Neural cell (in vitro differentiated cells): ENCODE measurements at regions not wholly inside any gene's neighbourhood (a gene's known extent, or its start where the extent isn't known, plus 50 kb on each side); places are given as distances from the start of the nearest gene placed in this dataset.

Experiments
- H2AFZ ChIP-seq: fragments of 200-600, 300-800 bp; sonication (generic), shearing (Covaris generic); 2 replicates; pipeline ENCODE4 v1.6.0; 2014; ENCODE audit warnings: low read depth, mild to moderate bottlenecking, antibody characterized with exemption, low read length, moderate library complexity
- H3F3A ChIP-seq: fragments of 200-600 bp; shearing (Covaris generic); 2 replicates; pipeline ENCODE4 v1.6.1; 2016; ENCODE audit warnings: mild to moderate bottlenecking, moderate library complexity, mixed read lengths, antibody characterized with exemption, low read length; ENCODE audit not compliant: insufficient read depth, poor library complexity, severe bottlenecking
- H3K27ac ChIP-seq: fragments of 200-600, 300-800 bp; sonication (generic), shearing (Covaris generic); 2 replicates; pipeline ENCODE4 v1.5.1; 2014; ENCODE audit warnings: mild to moderate bottlenecking, low read length, moderate library complexity
- H3K27me3 ChIP-seq: fragments of 300-800, 200-600 bp; sonication (generic), shearing (Covaris generic); 2 replicates; pipeline ENCODE4 v1.6.0; 2014; ENCODE audit warnings: mild to moderate bottlenecking, low read depth, low read length, moderate library complexity; ENCODE audit not compliant: insufficient read depth
- H3K36me3 ChIP-seq: fragments of 300-800, 200-600 bp; sonication (generic), shearing (Covaris generic); 2 replicates; pipeline ENCODE4 v1.5.1; 2014; ENCODE audit warnings: mild to moderate bottlenecking, antibody characterized with exemption, low read length, moderate library complexity; ENCODE audit not compliant: insufficient read depth
- H3K4me2 ChIP-seq: fragments of 300-800, 200-600 bp; sonication (generic), shearing (Covaris generic); 2 replicates; pipeline ENCODE4 v1.6.0; 2014; ENCODE audit warnings: mild to moderate bottlenecking, low read length
- H3K4me3 ChIP-seq: fragments of 300-800, 200-600 bp; sonication (generic), shearing (Covaris generic); 2 replicates; pipeline ENCODE4 v1.5.1; 2014; ENCODE audit warnings: mild to moderate bottlenecking, low read length, moderate library complexity
- H3K79me2 ChIP-seq: fragments of 200-600 bp; shearing (Covaris generic); replicated peaks from 2 replicates; pipeline ENCODE4 v1.6.0; 2014; ENCODE audit warnings: mild to moderate bottlenecking, low read length, moderate library complexity; ENCODE audit not compliant: insufficient read depth
- H3K9ac ChIP-seq: fragments of 300-800, 200-600 bp; sonication (generic), shearing (Covaris generic); 2 replicates; pipeline ENCODE4 v1.6.1; 2016; ENCODE audit warnings: mild to moderate bottlenecking, low read length, mixed read lengths
- H3K9me2 ChIP-seq: fragments of 200-600 bp; shearing (Covaris generic); 2 replicates; pipeline ENCODE4 v1.6.1; 2016; ENCODE audit warnings: mild to moderate bottlenecking, low read length, mixed read lengths; ENCODE audit not compliant: insufficient read depth
- H3K9me3 ChIP-seq: fragments of 200-600, 300-800 bp; sonication (generic), shearing (Covaris generic); 2 replicates; pipeline ENCODE4 v1.6.1; 2016; ENCODE audit warnings: mild to moderate bottlenecking, mixed run types, low read length, moderate library complexity, mixed read lengths
- H4K20me1 ChIP-seq: fragments of 200-600 bp; shearing (Covaris generic); 2 replicates; pipeline ENCODE4 v1.6.1; 2016; ENCODE audit warnings: mild to moderate bottlenecking, mixed run types; ENCODE audit not compliant: insufficient read depth
- CTCF ChIP-seq: fragments of 450-650 bp; IDR thresholded peaks from 2 replicates; pipeline ENCODE4 v1.5.1; 2014; ENCODE audit warnings: antibody characterized with exemption, mild to moderate bottlenecking, moderate library complexity; ENCODE audit not compliant: poor library complexity, severe bottlenecking
- EP300 ChIP-seq: fragments of 450-650 bp; conservative IDR thresholded peaks from 2 replicates; pipeline ENCODE4 v1.6.1; 2014; ENCODE audit warnings: antibody characterized with exemption, mild to moderate bottlenecking, moderate library complexity; ENCODE audit not compliant: poor library complexity, severe bottlenecking
- EZH2 ChIP-seq: fragments of 200-600, 300-800 bp; shearing (Covaris generic), sonication (generic); IDR thresholded peaks from 2 replicates; pipeline ENCODE4 v1.6.1; 2014; ENCODE audit warnings: antibody characterized with exemption, low read length, borderline replicate concordance, mild to moderate bottlenecking; ENCODE audit not compliant: insufficient read depth, poor library complexity, severe bottlenecking
- MXI1 ChIP-seq: fragments of 450-650 bp; conservative IDR thresholded peaks from 2 replicates; pipeline ENCODE4 v1.6.1; 2014; ENCODE audit warnings: antibody characterized with exemption, mild to moderate bottlenecking; ENCODE audit not compliant: poor library complexity, severe bottlenecking
- POLR2AphosphoS5 ChIP-seq: IDR thresholded peaks from 2 replicates; pipeline ENCODE4 v1.6.1; 2012
- RAD21 ChIP-seq: fragments of 450-650 bp; conservative IDR thresholded peaks from 2 replicates; pipeline ENCODE4 v1.6.1; 2014; ENCODE audit warnings: antibody characterized with exemption, mild to moderate bottlenecking, moderate library complexity
- REST ChIP-seq: IDR thresholded peaks from 2 replicates; pipeline ENCODE4 v1.6.1; 2012; ENCODE audit warnings: borderline replicate concordance
- SMC3 ChIP-seq: fragments of 450-650 bp; conservative IDR thresholded peaks from 2 replicates; pipeline ENCODE4 v1.6.1; 2014; ENCODE audit warnings: antibody characterized with exemption, mild to moderate bottlenecking, moderate library complexity; ENCODE audit not compliant: poor library complexity
- TAF1 ChIP-seq: IDR thresholded peaks from 2 replicates; pipeline ENCODE4 v1.6.1; 2012; ENCODE audit warnings: low read depth

- Histone ChIP-seq H3K9me3 (no peaks in the 10 kb centered on the region), H3K4me3 (no peak overlapping the region), H3K79me2 (no peaks in the 10 kb centered on the region), H3K9ac (no peak overlapping the region), H3K9me2 (no peaks in the 10 kb centered on the region), H3K4me2 (no peak overlapping the region), H3K27me3 (no peaks in the 10 kb centered on the region), H3K36me3 (no peaks in the 10 kb centered on the region), H3K27ac (no peak overlapping the region), H2AFZ (no peak overlapping the region), H3F3A (no peaks in the 10 kb centered on the region), H4K20me1 (no peaks in the 10 kb centered on the region)
- TF ChIP-seq EP300 (no peak), POLR2AphosphoS5 (no peak), MXI1 (no peak), RAD21 (no peak), TAF1 (no peak), CTCF (no peak), REST (no peak), EZH2 (no peak), SMC3 (no peak)
Observed at GRCh38 chr3:176776622-176777175, 420.6 kb downstream of the TBL1XR1 start.

- H4K20me1 ChIP-seq, result no peaks in the 10 kb centered on the region
- no peaks in the 10 kb centered on the region for H3K9me3 ChIP-seq
Observed at GRCh38 chr3:176769547-176770190, 427.6 kb downstream of the TBL1XR1 start.

More at GRCh38 chr3:176769547-176770190, 427.6 kb downstream of the TBL1XR1 start:
- H2AFZ ChIP-seq, result no peak overlapping the region
- H3K27me3 ChIP-seq, result no peaks in the 10 kb centered on the region
- no peak overlapping the region for H3K4me3 ChIP-seq
- TF ChIP-seq EP300, result no peak
- TF ChIP-seq RAD21, result no peak
- no peak for TF ChIP-seq REST
- TF ChIP-seq TAF1, result no peak
- TF ChIP-seq MXI1, result no peak
- no peak for TF ChIP-seq EZH2
- TF ChIP-seq CTCF, result no peak
- no peak for TF ChIP-seq POLR2AphosphoS5
- TF ChIP-seq SMC3, result no peak
- H3K79me2 ChIP-seq, result no peaks in the 10 kb centered on the region
- no peaks in the 10 kb centered on the region for H3F3A ChIP-seq
- H3K27ac ChIP-seq, result no peak overlapping the region
- H3K9me2 ChIP-seq, result no peaks in the 10 kb centered on the region
- no peaks in the 10 kb centered on the region for H3K36me3 ChIP-seq
- H3K4me2 ChIP-seq, result no peak overlapping the region
- no peak overlapping the region for H3K9ac ChIP-seq
